ENCODE measurements at regions not wholly inside any gene's neighbourhood (a gene's known extent, or its start where the extent isn't known, plus 50 kb on each side); places are given as distances from the start of the nearest gene placed in this dataset.

DNA sequence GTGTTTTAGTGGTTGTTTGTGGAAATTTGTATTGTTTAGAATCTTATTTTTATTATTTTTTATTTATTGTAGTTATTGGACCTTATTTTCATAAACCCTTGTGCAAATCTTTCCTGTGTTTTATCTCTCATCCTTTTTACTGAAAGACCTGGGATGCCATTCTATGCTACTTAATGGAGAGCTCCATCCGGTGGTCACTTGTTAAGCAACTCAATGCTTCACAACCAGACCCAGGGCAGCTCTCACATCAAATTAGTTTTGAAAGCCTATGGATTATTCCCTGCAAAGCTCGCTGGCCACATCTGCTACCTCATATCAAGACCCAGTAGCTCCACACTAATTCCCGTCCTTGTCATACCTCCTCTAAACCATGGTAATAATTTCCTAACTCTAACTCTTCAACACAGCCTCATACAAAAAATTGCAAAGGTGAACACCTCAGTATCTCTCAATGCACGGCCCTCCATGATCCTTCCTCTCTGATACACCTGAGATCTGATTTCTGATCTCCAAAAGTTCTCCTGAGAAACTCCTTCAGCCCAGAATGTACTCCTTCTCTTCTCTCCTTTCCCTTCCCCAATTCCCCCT lies 296.6 kb upstream of the MANEA start:
- TF ChIP-seq CTCF (conservative IDR thresholded peaks at IDR 0.05; ENCODE audit: low read length) = peak; percentile 59
- TF ChIP-seq EZH2phosphoT487 (IDR thresholded peaks at IDR 0.05; ENCODE audit: borderline replicate concordance, low read depth, low read length) = no peak

Data from OCI-LY7 (cell line).